ENCODE measurements at regions not wholly inside any gene's neighbourhood (a gene's known extent, or its start where the extent isn't known, plus 50 kb on each side); places are given as distances from the start of the nearest gene placed in this dataset.

DNA sequence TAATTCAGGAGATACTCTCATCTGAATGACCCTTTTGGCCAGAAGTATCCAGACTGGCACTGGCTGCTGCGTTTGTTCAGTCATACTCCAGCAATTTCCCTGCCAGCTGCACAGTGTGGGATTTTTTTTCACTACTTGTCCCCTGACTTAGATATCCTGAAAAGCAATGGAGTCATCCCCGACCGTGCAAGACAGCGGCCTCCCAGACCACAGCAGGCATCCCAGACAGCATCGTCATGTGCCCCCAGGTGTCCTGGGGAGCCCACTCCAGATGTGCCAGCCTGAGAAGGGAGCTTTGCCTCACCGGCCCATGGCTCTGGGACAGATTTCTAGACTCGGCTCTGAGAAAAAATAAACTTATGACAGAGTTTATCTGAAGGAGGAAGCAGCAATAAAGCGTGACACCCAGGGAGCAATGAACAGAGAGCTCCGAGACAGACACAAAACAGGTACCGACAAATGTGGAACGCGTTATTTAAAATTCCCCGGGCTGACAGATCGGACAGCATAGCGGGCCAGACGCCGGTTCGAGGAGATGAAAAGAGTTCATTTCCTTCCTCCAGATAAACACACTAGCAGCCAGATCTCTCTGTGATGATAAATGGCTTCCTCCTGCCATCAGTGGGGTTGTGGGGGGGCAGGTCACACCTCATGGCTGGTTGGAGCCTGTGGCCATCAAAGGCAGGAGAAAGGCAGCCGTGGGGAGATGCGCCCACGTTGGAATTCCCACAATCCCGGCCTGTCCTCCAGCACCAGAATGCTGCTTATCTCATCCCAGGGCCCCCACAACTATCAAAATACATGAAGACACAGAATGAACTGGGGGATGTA is 106.4 kb upstream of the FGF3 start:
- DNase-seq = no peak
- H3K9me3 ChIP-seq = no peaks in the 10 kb centered on the region
- WGBS, 2 donors (ENCODE audit: low coverage in 1 of 2) = 27 to 44% methylated on average over 5 to 22 of the region's 22 CpGs
- no peaks in the 10 kb centered on the region for H3K4me1 ChIP-seq
- no peaks in the 10 kb centered on the region for H3K36me3 ChIP-seq
- H3K27ac ChIP-seq = no peak overlapping the region
- H3K27me3 ChIP-seq = peaks cover 50% of the 10 kb centered on the region
- in situ Hi-C loops (cut with MboI; ENCODE audit: low pct_ligation_motif_present in 1 of 4, low pct_unique_long_range_greater_than_20kb in 1 of 4, low sequenced_read_pairs in 3 of 4) (loop anchor here in 1 of 4 donors (10.0 kb wide), 1 partner anchor 259 kb away; no protein-coding TSS in a partner anchor), intact Hi-C loops (cut with DNase I; ENCODE audit: low total_unique reads) (no loop called here)
- no peak for TF ChIP-seq EP300 (IDR thresholded peaks at IDR 0.05; ENCODE audit: low read depth)
- TF ChIP-seq POLR2A (IDR thresholded peaks at IDR 0.05) = no peak
- TF ChIP-seq, protein P1, sequence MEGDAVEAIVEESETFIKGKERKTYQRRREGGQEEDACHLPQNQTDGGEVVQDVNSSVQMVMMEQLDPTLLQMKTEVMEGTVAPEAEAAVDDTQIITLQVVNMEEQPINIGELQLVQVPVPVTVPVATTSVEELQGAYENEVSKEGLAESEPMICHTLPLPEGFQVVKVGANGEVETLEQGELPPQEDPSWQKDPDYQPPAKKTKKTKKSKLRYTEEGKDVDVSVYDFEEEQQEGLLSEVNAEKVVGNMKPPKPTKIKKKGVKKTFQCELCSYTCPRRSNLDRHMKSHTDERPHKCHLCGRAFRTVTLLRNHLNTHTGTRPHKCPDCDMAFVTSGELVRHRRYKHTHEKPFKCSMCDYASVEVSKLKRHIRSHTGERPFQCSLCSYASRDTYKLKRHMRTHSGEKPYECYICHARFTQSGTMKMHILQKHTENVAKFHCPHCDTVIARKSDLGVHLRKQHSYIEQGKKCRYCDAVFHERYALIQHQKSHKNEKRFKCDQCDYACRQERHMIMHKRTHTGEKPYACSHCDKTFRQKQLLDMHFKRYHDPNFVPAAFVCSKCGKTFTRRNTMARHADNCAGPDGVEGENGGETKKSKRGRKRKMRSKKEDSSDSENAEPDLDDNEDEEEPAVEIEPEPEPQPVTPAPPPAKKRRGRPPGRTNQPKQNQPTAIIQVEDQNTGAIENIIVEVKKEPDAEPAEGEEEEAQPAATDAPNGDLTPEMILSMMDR (IDR thresholded peaks at IDR 0.05) = no peak
- TF ChIP-seq POLR2AphosphoS5 (IDR thresholded peaks at IDR 0.05) = no peak
- no peak overlapping the region for H3K4me3 ChIP-seq

DNA sequence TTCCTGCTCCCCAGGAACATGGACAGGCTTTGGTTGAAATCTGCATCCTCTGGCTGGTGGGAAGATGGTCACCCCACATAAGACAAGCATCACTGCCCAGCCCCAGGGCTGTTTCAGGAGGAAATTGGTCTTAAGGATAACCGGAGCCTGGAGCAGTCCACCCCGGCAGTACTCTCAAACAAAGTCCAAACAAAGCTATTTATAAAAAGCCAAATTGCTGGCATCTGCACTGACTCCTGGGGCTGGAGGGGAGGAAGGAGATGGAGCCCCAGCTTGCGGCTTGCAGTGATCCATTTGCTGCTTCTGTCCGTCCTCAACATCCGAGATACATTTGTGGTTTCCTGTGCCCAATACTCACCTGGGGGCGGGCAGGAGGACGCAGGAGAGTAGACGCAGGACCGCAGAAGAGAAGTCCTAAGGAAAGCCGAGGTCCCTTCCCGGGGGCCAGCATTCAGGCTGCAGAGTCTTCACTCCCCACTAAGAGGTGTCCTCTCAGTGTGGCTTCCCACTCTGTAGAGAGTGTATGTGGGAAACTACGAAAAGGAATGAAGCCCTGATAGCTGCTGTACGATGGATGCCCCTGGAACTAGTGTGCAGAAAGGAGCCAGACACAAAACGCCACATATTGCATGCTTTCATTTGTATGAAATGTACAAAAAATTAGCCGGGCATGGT is 107.3 kb upstream of the FGF3 start:
- TF ChIP-seq EP300 (IDR thresholded peaks at IDR 0.05; ENCODE audit: low read depth) = no peak
- TF ChIP-seq POLR2AphosphoS5 (IDR thresholded peaks at IDR 0.05) = no peak
- TF ChIP-seq POLR2A (IDR thresholded peaks at IDR 0.05) = no peak
- TF ChIP-seq, protein P1 (IDR thresholded peaks at IDR 0.05) = no peak
- intact Hi-C loops (cut with DNase I; ENCODE audit: low total_unique reads) (no loop called here), in situ Hi-C loops (cut with MboI; ENCODE audit: low pct_ligation_motif_present in 1 of 4, low pct_unique_long_range_greater_than_20kb in 1 of 4, low sequenced_read_pairs in 3 of 4) (loop anchor here in 1 of 4 donors (10.0 kb wide), 1 partner anchor 258 kb away; no protein-coding TSS in a partner anchor)
- DNase-seq = no peak
- peaks cover 55% of the 10 kb centered on the region for H3K27me3 ChIP-seq
- H3K9me3 ChIP-seq = no peaks in the 10 kb centered on the region
- no peaks in the 10 kb centered on the region for H3K4me1 ChIP-seq
- H3K27ac ChIP-seq = no peak overlapping the region
- WGBS, 2 donors (ENCODE audit: low coverage in 1 of 2) = 38% methylated on average over 15 of the region's 15 CpGs; no CpG with 5 or more reads in 1 of the 2 donors
- no peak overlapping the region for H3K4me3 ChIP-seq
- no peaks in the 10 kb centered on the region for H3K36me3 ChIP-seq

DNA sequence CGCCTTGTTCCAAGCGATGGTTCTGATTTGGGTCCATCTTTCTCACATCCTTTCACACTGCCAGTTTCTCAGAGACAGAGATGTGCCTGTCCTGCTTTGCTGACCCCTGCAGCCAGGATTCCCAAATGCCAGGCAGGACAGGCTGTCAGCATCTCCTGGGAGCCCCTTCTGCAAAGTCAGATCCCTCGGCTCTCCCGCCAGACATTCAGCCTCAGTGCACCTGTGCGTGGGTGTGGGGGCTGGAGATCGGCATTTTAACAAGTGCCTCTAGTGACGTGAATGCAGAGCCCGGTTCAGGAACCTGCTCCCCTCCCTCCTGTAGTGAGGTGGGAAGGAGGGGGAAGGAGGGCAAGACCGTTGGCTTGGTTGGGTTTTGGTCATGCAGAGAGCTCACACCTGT is 108.9 kb upstream of the FGF3 start:
- Histone ChIP-seq H3K9me3 (no peaks in the 10 kb centered on the region), H3K4me1 (no peaks in the 10 kb centered on the region), H3K4me3 (no peak overlapping the region), H3K27ac (no peak overlapping the region), H3K36me3 (no peaks in the 10 kb centered on the region), H3K27me3 (peaks cover 53% of the 10 kb centered on the region)
- intact Hi-C loops (cut with DNase I; ENCODE audit: low total_unique reads) (no loop called here), in situ Hi-C loops (cut with MboI; ENCODE audit: low pct_ligation_motif_present in 1 of 4, low pct_unique_long_range_greater_than_20kb in 1 of 4, low sequenced_read_pairs in 3 of 4) (loop anchor here in 1 of 4 donors (10.0 kb wide), 1 partner anchor 257 kb away; no protein-coding TSS in a partner anchor)
- 69% methylated on average over 9 of the region's 9 CpGs; no CpG with 5 or more reads in 1 of the 2 donors for WGBS, 2 donors (ENCODE audit: low coverage in 1 of 2)
- no peak for TF ChIP-seq POLR2A (IDR thresholded peaks at IDR 0.05)
- TF ChIP-seq, protein P1 (IDR thresholded peaks at IDR 0.05) = no peak
- TF ChIP-seq EP300 (IDR thresholded peaks at IDR 0.05; ENCODE audit: low read depth) = no peak
- no peak for TF ChIP-seq POLR2AphosphoS5 (IDR thresholded peaks at IDR 0.05)
- no peak for DNase-seq

DNA sequence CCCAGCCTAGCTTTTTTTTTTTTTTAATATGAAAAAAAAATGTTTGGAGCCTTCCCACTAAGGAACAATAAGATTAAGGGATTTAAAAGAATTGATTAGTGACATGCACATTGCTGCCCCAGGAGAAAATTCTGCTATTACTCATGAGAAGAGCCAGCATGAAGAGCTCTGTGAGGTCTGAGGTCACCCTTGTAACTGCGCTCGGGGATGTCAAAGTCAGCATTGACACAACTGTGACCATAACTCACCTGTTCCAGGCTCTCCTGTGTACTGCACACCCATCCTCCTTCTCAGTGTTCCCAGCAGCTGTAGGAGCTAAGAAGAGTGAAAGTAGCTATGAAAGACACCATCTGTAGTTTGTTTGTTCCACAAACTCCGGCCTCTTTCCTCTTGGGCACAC is 109.8 kb upstream of the FGF3 start:
- intact Hi-C loops (cut with DNase I; ENCODE audit: low total_unique reads) = no loop called here
- H3K27me3 ChIP-seq = peaks cover 48% of the 10 kb centered on the region
- H3K27ac ChIP-seq = no peak overlapping the region
- no peak for DNase-seq
- no peak overlapping the region for H3K4me3 ChIP-seq
- in situ Hi-C loops (cut with MboI; ENCODE audit: low pct_ligation_motif_present in 1 of 4, low pct_unique_long_range_greater_than_20kb in 1 of 4, low sequenced_read_pairs in 3 of 4) = loop anchor here in 1 of 4 donors (10.0 kb wide), 1 partner anchor 256 kb away; no protein-coding TSS in a partner anchor
- TF ChIP-seq EP300 (IDR thresholded peaks at IDR 0.05; ENCODE audit: low read depth) = no peak
- TF ChIP-seq, protein P1 (IDR thresholded peaks at IDR 0.05) = no peak
- no peak for TF ChIP-seq POLR2AphosphoS5 (IDR thresholded peaks at IDR 0.05)
- no peak for TF ChIP-seq POLR2A (IDR thresholded peaks at IDR 0.05)
- no peaks in the 10 kb centered on the region for H3K36me3 ChIP-seq
- WGBS, 2 donors (ENCODE audit: low coverage in 1 of 2) = 69 to 100% methylated on average over 1 to 3 of the region's 3 CpGs
- H3K4me1 ChIP-seq = no peaks in the 10 kb centered on the region
- H3K9me3 ChIP-seq = no peaks in the 10 kb centered on the region
